PC-9 (cell line): ENCODE measurements at regions not wholly inside any gene's neighbourhood (a gene's known extent, or its start where the extent isn't known, plus 50 kb on each side); places are given as distances from the start of the nearest gene placed in this dataset.

Experiments
- EZH2 ChIP-seq: fragments of 200-600 bp; sonication (generic); IDR thresholded peaks from 2 replicates; pipeline ENCODE4 v1.8.0; 2017; ENCODE audit warnings: antibody characterized with exemption, low read depth
- TF ChIP-seq, protein P1 (sequence below): fragments of 200-600 bp; sonication (generic); conservative IDR thresholded peaks from 2 replicates; pipeline ENCODE4 v1.6.1; 2017; ENCODE audit warnings: mixed run types, antibody characterized with exemption, mild to moderate bottlenecking, moderate library complexity

DNA sequence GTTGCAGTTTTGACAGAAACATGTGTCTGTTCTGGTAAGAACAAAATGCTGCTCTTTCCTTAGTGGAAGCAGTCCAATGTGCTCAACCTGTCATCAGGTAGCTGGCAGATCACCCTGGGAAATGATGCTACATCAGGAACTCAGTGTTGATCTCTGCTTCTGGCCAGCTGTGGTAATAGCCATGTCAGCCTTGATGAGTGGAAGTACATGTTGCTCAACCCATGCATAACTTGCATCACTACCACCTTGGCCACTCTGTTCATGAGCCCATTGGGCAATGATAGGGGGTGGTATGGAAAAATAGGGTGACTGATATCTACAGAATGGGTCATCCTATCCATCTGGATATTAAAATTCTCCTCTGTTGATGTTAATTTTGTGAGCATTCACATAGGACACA is 411.0 kb downstream of the C12orf50 start:
- TF ChIP-seq, protein P1, sequence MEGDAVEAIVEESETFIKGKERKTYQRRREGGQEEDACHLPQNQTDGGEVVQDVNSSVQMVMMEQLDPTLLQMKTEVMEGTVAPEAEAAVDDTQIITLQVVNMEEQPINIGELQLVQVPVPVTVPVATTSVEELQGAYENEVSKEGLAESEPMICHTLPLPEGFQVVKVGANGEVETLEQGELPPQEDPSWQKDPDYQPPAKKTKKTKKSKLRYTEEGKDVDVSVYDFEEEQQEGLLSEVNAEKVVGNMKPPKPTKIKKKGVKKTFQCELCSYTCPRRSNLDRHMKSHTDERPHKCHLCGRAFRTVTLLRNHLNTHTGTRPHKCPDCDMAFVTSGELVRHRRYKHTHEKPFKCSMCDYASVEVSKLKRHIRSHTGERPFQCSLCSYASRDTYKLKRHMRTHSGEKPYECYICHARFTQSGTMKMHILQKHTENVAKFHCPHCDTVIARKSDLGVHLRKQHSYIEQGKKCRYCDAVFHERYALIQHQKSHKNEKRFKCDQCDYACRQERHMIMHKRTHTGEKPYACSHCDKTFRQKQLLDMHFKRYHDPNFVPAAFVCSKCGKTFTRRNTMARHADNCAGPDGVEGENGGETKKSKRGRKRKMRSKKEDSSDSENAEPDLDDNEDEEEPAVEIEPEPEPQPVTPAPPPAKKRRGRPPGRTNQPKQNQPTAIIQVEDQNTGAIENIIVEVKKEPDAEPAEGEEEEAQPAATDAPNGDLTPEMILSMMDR, result no peak
- TF ChIP-seq EZH2, result no peak
